ENCODE measurements at regions not wholly inside any gene's neighbourhood (a gene's known extent, or its start where the extent isn't known, plus 50 kb on each side); places are given as distances from the start of the nearest gene placed in this dataset.

- H3K79me2 ChIP-seq (ENCODE audit: insufficient read depth): no peaks in the 10 kb centered on the region
- no peaks in the 10 kb centered on the region for H3K36me3 ChIP-seq (replicated peaks in 1 of 2; ENCODE audit: control insufficient read depth in 1 of 2, insufficient read depth in 2 of 2, low read length in 1 of 2)
- no peak for DNase-seq
- H3K27me3 ChIP-seq (ENCODE audit: insufficient read depth): no peaks in the 10 kb centered on the region; the same call in 1 of the 2 replicates
- 8% methylated on average over 3 of the region's 3 CpGs for WGBS (ENCODE audit: low lambda C conversion rate)
- no peaks in the 10 kb centered on the region for H4K20me1 ChIP-seq (ENCODE audit: insufficient read depth)
- H3K9me3 ChIP-seq: no peaks in the 10 kb centered on the region
- H3K9me2 ChIP-seq: no peaks in the 10 kb centered on the region
- H3K4me1 ChIP-seq (ENCODE audit: control insufficient read depth in 1 of 2, insufficient read depth in 2 of 2, low read depth in 1 of 2, low read length in 1 of 2): no peaks in the 10 kb centered on the region
- H3K9ac ChIP-seq: no peak overlapping the region
- H3K4me2 ChIP-seq: no peak overlapping the region
- H3K27ac ChIP-seq (ENCODE audit: low read depth in 2 of 2, low read length in 1 of 2): no peak overlapping the region
- TF ChIP-seq YY1 (IDR thresholded peaks at IDR 0.05; ENCODE audit: low read depth): no peak
- no peak for TF ChIP-seq NFIC (IDR thresholded peaks at IDR 0.05; ENCODE audit: borderline replicate concordance)
- TF ChIP-seq RAD21 (IDR thresholded peaks at IDR 0.05; ENCODE audit: low read length): no peak
- TF ChIP-seq TEAD4 (IDR thresholded peaks at IDR 0.05; ENCODE audit: borderline replicate concordance, insufficient read depth): no peak
- TF ChIP-seq IRF3 (IDR thresholded peaks at IDR 0.05; ENCODE audit: low read depth, low read length): no peak
- TF ChIP-seq, protein P1, sequence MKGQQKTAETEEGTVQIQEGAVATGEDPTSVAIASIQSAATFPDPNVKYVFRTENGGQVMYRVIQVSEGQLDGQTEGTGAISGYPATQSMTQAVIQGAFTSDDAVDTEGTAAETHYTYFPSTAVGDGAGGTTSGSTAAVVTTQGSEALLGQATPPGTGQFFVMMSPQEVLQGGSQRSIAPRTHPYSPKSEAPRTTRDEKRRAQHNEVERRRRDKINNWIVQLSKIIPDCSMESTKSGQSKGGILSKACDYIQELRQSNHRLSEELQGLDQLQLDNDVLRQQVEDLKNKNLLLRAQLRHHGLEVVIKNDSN (IDR thresholded peaks at IDR 0.05; ENCODE audit: borderline replicate concordance, low read depth): no peak
- no peak for TF ChIP-seq RXRA (IDR thresholded peaks at IDR 0.05; ENCODE audit: borderline replicate concordance, low read depth)
- no peak for TF ChIP-seq MXI1 (IDR thresholded peaks at IDR 0.05; ENCODE audit: low read depth, low read length)
- POLR2A ChIA-PET: no interaction called here
- CTCF ChIA-PET: no interaction called here
- no peaks in the 10 kb centered on the region for H3F3A ChIP-seq (replicated peaks; ENCODE audit: insufficient read depth)
- no peak overlapping the region for H2AFZ ChIP-seq (ENCODE audit: low read depth)
- H3K4me3 ChIP-seq (ENCODE audit: low read depth in 2 of 2, low read length in 1 of 2): no peak overlapping the region
Measured at GRCh38 chr14:99069946-99070345, 202.1 kb downstream of the BCL11B start.

DNA sequence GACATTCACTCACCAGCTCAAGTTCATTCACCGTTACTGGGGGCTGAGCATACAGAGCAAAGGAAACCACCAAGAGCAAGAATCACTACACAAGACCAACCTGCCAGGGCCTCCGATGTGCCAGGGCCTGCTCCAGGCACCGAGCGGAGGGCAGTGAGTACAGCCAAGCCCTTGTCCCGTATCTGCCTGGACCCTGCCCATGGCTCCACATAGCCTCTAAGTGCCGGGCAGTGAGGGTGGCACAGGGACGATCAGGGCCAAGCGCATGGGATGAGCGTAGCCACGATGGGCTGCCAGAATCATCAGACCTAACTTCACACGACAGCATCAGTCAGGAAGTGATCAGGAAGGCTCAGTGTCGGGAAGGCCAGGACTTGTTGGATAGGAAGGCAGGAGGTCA is 199.6 kb downstream of the BCL11B start:
- Histone ChIP-seq H3K79me2 (ENCODE audit: insufficient read depth) (no peaks in the 10 kb centered on the region), H3K27ac (ENCODE audit: low read depth in 2 of 2, low read length in 1 of 2) (no peak overlapping the region), H3K36me3 (replicated peaks in 1 of 2; ENCODE audit: control insufficient read depth in 1 of 2, insufficient read depth in 2 of 2, low read length in 1 of 2) (no peaks in the 10 kb centered on the region), H3K27me3 (ENCODE audit: insufficient read depth) (peaks cover 11% of the 10 kb centered on the region), H3K4me2 (no peak overlapping the region), H3K9me3 (no peaks in the 10 kb centered on the region), H3K9ac (no peak overlapping the region), H3K4me1 (ENCODE audit: control insufficient read depth in 1 of 2, insufficient read depth in 2 of 2, low read depth in 1 of 2, low read length in 1 of 2) (no peaks in the 10 kb centered on the region), H3F3A (replicated peaks; ENCODE audit: insufficient read depth) (no peaks in the 10 kb centered on the region), H2AFZ (ENCODE audit: low read depth) (no peak overlapping the region), H4K20me1 (ENCODE audit: insufficient read depth) (no peaks in the 10 kb centered on the region), H3K4me3 (ENCODE audit: low read depth in 2 of 2, low read length in 1 of 2) (no peak overlapping the region), H3K9me2 (no peaks in the 10 kb centered on the region)
- ChIA-PET POLR2A (no interaction called here), CTCF (no interaction called here)
- no peak for TF ChIP-seq FOSL2 (IDR thresholded peaks at IDR 0.05; ENCODE audit: borderline replicate concordance, low read depth)
- no peak for TF ChIP-seq CHD2 (IDR thresholded peaks at IDR 0.05; ENCODE audit: low read length, partially characterized antibody)
- no peak for TF ChIP-seq SIN3A (IDR thresholded peaks at IDR 0.05; ENCODE audit: borderline replicate concordance, low read depth, low read length)
- no peak for TF ChIP-seq ELF1 (IDR thresholded peaks at IDR 0.05)
- TF ChIP-seq NFIC (IDR thresholded peaks at IDR 0.05; ENCODE audit: borderline replicate concordance): no peak
- TF ChIP-seq ZBTB33 (IDR thresholded peaks at IDR 0.05; ENCODE audit: borderline replicate concordance, low read depth): no peak
- no peak for TF ChIP-seq IRF3 (IDR thresholded peaks at IDR 0.05; ENCODE audit: low read depth, low read length)
- no peak for TF ChIP-seq TCF12 (IDR thresholded peaks at IDR 0.05)
- no peak for TF ChIP-seq FOXJ3 (CRISPR knock-in tag; IDR thresholded peaks at IDR 0.05)
- no peak for TF ChIP-seq EP300 (IDR thresholded peaks at IDR 0.05; ENCODE audit: borderline replicate concordance in 1 of 2, low read depth in 1 of 2, low read length in 1 of 2)
- no peak for TF ChIP-seq GATA2 (CRISPR knock-in tag; IDR thresholded peaks at IDR 0.05)
- no peak for TF ChIP-seq GABPA (IDR thresholded peaks at IDR 0.05; ENCODE audit: low read depth)
- no peak for TF ChIP-seq RAD21 (IDR thresholded peaks at IDR 0.05; ENCODE audit: low read length)
- TF ChIP-seq, protein P2, sequence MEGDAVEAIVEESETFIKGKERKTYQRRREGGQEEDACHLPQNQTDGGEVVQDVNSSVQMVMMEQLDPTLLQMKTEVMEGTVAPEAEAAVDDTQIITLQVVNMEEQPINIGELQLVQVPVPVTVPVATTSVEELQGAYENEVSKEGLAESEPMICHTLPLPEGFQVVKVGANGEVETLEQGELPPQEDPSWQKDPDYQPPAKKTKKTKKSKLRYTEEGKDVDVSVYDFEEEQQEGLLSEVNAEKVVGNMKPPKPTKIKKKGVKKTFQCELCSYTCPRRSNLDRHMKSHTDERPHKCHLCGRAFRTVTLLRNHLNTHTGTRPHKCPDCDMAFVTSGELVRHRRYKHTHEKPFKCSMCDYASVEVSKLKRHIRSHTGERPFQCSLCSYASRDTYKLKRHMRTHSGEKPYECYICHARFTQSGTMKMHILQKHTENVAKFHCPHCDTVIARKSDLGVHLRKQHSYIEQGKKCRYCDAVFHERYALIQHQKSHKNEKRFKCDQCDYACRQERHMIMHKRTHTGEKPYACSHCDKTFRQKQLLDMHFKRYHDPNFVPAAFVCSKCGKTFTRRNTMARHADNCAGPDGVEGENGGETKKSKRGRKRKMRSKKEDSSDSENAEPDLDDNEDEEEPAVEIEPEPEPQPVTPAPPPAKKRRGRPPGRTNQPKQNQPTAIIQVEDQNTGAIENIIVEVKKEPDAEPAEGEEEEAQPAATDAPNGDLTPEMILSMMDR (IDR thresholded peaks at IDR 0.05): no peak
- TF ChIP-seq NRF1 (IDR thresholded peaks at IDR 0.05; ENCODE audit: low read depth, low read length): no peak
- TF ChIP-seq RFX5 (IDR thresholded peaks at IDR 0.05; ENCODE audit: low read length): no peak
- TF ChIP-seq TAF1 (IDR thresholded peaks at IDR 0.05; ENCODE audit: borderline replicate concordance, low read depth, low read length): no peak
- no peak for DNase-seq
- 8% methylated on average over 2 of the region's 12 CpGs for whole genome bisulfite sequencing (ENCODE audit: low lambda C conversion rate)

Data from SK-N-SH (cell line).